NCI-H69 (cell line): ENCODE measurements at regions not wholly inside any gene's neighbourhood (a gene's known extent, or its start where the extent isn't known, plus 50 kb on each side); places are given as distances from the start of the nearest gene placed in this dataset.
A peak's percentile ranks its signal among the peaks of the same experiment; 100 is the strongest.
"Not testable (repeated sequence)": the region's sequence is repeated elsewhere in the genome, so short reads cannot be mapped to it uniquely, and the experiment has no call there.

Experiments
- DNase-seq: peaks from one replicate; lab custom pipeline; 2025; lab: John Stamatoyannopoulos, UW

DNA sequence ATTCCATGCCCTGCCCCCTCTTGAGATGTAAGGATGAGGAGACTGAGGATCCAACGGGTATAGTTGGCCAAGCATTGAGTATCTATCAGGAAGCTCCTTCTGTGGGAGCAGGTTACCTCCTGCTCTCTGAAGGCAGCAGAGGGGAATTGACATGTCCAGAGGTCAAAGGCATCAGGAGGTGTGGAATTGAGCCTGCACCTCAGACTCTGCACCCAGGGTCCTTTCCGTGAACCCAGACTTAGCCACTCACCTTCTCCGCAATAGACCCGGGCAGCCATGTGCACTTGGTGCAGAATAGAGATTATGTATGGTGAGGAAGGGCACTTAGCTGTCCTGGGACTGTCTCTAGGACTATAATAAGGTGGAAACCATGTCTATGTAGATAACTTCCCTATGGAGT is 399.0 kb upstream of the TPM1 start:
- no peak for DNase-seq

DNA sequence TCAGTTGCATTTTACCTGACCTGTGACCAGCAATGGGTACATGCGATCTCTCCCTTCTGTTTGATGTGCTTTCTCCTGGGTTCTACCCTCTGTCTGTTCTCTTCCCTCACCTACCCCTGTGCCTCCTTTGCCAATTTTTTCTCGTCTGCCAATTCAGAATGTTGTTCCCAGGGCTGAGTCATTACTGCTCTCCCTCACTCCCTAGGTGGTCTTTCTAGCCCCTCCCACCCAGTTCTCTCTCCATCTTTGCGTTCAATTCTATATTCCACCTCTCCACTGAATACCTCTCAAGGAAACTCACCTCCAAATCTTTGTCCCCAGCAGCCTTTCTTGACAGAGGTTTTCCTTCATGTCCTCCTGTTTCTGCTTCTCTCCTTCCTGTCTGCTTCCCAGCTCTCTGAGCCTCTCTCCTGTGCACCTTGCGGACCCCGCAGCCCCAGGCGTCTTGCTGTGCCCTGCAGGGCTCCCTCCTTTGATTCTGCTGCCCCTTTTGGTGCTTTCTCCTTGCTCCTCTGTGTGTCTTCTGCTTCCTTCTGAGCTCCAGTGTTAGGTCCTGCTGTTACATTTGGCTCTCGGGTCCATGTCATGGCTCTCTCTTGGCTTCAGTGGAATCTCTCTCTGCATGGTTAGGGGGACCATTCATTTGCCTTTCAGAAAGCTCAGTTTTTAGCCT is 398.2 kb upstream of the TPM1 start:
- DNase-seq = no peak

DNA sequence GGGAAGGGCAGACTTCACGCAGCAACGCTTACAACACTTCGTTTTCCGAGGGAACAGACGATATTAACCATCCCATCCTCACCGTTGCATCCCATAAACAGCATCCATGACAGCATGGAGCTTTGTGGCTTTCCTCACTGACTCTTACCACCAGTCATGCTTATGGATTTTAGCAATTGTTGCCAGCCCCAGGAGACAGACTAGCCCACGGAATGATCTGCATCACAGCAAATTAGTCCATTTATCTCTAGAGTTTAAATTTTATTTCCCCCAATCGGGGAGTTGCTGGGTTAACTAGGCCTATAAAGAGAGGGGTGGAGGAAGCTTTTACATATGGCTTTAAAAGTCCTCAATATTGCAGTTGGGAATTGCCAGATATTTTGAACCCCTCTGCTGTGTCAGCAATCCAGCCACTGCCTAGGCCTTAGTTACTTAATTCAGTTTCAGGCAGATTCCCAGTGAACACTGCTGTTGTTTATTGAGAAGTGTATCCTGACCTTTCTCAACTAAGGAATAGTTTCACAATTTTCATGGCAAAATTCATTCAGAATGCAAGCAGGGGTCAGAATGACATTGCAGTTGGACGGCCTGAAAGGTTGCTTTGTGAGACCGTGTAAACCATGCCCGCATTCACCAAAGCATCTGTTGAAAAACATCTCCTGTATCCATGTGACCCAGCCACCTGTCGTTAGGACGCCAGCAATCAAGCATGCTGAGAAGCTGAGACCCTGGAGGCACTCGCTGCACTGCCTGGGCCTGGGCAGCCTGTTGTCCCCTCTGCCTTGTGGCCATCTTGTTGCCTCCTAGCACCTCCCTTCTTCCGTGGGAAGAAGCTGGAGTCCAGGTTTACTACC is 397.4 kb upstream of the TPM1 start:
- peak; percentile 6 for DNase-seq

DNA sequence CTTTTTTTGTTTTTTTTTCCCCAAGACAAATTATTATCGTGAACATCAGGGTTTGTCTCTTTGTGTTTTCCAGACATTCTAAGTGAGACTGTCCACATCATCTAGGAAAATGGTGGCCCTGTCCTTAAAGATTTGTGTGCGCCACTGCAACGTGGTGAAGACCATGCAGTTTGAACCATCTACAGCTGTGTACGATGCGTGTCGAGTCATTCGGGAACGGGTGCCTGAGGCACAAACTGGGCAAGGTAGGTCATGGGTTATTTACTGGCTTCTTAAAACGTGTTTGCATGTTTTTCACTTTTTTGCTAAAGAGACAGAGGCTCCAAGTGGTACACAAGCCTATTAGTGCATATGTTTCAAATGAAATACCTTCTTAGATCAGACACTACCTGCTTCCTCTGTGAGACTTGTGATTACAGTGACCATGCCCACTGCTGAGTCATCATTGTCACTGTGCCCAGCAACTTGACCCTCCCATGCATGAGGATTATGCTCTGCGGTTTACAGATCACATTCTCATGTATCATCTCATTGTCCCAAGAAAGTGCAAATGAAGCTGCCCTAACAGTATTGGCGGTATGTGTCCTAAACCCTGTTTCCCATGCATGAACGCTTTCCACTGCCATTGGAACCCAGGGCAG is 395.2 kb upstream of the TPM1 start:
- DNase-seq = peak; percentile 23

DNA sequence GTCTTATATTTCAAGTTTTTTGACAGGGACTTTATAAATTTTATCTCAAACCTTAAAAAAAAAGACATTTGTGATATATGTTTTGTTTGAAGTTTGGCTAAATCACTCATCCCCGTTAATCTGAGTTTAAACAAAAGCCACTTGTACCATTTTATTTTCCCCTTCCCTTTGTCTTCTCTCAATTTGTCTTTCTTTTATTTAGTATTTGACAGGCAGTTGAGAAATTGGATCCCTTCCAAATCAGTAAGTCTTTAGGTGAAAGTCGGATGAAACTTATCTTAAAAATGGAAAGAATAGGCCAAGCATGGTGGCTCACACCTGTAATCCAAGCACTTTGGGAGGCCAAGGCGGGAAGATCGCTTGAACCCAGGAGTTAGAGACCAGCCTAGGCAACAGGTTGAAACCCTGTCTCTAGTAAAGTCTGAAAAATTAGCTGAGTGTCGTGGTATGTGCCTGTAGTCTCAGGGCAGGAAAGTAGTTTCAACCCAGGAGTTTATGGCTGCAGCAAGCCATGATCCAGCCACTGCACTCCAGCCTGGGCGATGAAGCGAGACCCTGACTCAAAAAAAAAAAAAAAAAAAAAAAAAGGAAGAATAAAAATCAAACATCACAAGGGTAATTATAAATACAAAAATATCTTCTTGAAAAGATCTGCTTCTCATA is 394.6 kb upstream of the TPM1 start:
- peak; percentile 14 for DNase-seq

DNA sequence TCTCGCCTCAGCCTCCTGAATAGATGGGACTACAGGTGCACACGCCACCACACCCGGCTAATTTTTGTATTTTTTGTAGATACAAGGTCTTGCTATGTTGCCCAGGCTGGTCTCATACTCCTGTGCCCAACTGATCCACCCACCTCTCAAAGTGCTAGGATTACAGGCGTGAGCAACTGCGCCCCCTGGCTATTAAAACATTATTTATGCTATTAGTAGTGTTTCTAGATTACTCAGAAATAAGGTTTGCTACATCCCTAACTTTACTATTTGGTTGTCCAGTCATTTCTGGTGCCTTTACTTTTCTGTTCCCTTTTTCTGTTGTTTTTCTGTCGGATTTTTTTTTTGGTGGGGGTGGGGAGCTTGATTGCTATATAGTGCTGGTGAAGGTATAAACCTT is 393.6 kb upstream of the TPM1 start:
- peak; percentile 52 for DNase-seq

DNA sequence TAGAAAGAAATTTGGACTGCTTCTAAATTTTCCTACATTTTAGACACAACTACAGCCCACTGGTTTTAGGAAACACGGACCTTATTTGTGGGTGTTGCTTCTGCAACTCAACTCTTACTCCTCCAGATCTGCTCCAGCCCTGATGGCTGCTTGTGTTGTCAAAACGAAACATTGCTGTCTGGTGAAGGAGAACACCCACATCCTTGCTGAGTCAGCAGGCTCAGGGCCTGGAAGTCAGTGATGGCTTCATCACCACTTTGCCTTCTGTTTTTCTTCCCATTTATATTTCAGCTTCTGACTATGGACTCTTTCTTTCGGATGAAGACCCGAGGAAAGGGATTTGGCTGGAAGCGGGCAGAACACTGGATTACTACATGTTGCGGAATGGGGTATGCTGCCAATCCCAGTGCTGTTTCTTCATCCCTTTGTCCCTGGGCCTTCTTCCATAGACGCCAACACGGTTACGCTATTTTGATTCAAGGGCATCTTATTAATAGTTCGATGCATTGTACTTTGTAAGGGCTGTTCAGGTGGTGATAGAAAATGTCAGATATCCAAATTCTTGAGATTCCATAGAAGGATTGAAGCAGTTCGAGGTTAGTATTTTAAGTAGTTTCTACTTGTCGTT is 392.6 kb upstream of the TPM1 start:
- no peak for DNase-seq

DNA sequence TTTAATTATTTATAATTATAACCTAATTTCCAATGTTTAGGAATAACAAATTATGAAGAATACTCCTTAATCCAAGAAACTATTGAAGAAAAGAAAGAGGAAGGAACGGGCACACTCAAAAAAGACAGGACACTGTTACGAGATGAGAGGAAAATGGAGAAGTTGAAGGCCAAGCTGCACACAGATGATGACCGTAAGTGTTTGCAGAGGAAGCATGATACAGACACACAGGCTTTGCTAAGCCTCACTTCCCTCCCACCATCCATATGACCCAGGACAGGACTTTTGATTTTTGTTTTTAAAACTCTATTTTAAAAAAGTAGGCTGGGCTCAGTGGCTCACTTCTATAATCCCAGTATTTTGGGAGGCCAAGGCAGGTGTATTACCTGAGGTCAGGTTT is 389.4 kb upstream of the TPM1 start:
- DNase-seq = no peak

DNA sequence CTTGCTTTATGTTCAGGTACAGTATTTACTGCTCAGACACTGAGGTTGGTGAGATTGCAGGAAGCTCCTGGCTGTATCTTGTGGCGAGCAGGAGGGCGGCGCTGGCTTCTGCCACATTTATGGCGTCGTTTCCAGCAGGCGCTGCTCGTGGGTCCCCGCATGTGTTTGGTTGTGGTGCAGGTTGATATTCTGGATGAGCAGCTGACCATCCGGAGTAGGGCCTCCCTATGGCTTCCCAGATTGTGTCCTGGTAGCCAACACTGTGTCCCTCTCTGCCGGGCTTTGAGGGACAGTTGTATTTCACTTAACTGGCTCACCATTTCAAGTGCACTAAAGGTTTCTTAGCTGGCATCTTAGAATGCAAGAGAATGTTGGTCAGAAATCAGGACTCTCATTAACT is 386.5 kb upstream of the TPM1 start:
- no peak for DNase-seq

DNA sequence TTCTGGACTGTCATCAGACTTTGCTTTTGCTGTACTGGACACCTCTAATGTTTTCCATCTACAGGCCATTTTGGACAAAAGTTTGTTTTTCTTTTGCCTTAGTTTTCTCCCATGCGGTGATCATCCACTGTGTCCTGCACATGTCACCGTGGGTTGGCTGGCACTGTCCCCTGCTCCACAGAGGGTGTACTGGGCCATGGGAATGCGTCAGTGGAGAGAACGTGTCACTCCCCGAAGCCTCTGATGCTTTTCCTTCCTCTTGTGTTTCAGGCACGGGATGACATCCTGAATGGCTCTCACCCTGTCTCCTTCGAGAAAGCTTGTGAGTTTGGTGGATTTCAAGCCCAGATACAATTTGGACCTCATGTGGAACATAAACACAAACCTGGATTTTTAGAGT is 385.0 kb upstream of the TPM1 start:
- DNase-seq = not testable (repeated sequence)

DNA sequence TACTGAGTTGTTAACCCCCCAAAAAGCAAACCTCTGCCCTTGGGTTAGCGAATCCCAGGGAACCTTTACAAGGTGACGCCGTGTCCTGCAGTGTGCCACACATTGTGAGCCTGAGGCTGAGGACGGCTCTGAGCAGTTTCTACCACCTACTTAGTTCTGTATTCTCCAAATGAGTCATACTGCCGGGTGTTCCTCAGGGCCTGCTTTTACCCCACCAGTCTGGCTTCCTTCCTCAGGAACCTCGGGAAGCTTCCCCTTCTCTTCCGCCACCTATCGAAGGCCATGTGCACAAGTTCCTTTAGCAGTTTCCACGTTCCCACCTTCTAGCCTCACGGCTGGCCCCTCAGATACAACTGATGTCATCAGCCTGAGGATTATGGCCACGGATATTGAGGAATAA is 384.0 kb upstream of the TPM1 start:
- DNase-seq = no peak

DNA sequence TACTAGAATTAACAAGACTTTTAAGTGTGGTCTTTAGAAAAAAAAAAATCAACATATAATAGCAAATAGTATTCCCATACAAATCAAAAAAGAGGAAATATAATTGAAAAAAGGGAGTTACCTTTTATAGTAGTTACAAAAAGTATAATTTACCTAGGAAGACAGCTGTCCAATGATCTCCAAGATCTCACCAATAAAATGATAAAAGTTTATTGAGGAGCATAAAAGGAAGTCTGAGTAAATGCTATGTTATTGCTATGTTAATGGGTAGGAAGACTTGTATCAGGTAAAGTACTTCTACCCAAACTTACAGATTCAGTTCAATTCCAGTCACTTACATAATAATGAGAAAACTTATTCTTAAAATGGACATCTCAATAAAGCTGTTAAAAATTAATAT is 379.0 kb upstream of the TPM1 start:
- no peak for DNase-seq

DNA sequence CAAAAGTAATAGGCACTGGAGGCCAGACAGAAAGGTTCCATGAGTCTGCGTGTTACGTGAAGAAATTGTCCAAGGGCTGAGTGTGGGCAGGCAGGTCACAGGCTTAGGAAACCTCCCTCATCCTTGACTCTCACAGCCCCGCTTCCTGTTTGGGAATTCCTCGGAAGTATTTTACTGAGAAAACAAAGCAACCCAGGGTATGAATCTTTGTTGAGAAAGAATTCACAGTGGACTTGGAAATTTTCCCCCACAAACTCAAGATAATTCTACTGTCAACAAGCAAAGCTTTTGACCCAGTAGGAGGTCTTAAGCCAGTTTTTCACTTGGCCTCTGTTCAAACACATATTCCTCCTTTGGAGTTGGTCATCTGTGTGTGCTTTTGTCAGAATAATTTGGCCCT is 377.1 kb upstream of the TPM1 start:
- DNase-seq = no peak

DNA sequence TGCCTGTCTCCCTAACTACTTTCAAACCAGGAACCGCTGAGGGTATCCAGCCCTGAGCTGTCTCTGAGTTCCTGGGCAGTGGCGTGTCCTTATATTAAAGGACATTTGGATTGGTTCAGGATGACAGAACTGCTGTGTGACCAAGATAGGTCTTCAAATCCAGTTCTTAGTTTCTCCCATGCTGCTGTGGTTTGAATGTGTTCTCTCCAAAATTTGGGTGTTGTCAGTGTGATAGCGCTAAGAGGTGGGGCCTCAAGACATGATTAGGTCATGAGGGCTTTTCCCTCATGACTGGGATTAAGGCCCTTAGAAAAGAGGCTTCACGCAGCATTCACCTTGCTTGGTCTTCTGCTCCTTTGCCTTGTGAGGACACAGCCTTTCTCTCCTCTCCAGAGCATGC is 376.5 kb upstream of the TPM1 start:
- no peak for DNase-seq

DNA sequence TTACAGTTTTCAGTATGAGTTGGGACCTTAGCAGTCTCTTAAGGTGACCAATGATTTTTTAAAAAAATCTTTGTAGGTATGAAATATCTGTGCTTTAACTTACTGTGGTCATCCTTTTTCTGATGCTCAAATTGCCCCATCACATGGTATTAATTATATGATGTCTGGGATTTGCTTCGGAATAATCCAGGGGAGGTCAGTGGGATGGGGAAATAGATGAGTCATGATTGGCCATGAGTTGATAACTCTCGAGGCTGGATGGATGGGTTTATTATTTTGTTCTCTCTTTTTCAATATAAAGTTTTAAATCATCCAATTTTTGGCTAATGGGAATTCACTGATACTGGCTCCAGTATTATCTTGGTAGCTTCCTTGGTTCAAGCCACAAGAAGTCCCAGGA is 370.3 kb upstream of the TPM1 start:
- DNase-seq = no peak

DNA sequence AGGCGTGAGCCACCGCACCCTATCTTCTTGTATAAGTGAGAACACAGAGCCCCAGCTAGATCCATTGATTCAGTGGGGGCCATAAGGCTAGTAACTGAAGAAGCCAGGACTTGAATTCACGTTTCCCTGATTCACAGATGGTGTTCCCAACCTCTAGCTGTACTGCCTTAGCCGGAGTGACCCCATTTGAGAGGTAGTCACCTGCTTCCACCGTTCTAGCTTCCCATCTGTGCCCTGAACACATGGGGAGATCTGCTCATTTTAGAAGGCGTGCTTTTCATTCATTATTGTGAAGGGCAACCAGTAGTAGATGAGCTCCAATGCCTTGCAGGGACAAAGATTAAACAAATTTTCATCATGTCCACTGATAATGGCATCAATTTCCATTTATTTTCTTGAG is 365.7 kb upstream of the TPM1 start:
- no peak for DNase-seq

DNA sequence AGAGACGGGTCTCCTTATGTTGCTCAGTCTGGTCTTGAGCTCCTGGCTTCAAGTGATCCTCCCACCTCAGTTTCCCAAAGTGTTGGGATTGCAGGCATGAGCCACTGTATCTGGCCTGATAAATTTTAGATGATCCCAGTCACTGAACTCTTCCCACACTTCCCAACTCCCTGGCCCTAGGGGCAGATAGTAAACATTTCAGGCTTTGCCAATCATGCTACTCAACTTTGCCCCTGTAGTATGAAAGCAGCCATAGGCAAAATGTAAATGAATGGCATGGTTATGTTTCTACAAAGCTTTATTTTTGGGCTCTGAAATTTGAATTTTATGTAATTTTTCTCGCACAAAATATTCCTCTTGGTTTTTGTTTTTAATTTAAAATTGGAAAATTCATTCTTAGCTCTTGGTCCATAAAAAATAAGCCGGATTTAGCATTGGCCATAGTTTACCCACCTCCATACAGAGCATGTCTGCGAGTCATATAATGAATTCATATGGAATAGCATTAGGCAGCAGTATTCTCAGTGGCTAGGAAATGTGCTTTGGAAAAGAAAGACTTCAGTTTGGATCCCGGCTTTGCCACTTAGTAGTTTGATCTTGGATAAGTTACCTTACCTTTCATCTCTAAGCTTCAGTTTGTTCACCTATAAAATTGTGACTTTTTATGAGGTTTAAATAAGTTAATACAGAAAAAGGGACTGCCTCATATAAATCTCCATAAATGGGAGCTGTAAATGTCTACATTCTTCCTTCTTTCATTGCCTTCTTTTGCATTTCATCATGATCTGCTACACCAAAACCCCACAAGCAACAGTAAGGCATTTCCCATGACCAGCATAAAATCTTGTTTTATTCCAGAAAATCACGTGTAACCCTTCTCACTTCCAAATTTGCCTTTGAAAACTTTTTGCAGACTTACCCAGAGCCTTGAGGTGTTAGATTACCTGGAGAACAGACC is 360.3 kb upstream of the TPM1 start:
- no peak for DNase-seq

DNA sequence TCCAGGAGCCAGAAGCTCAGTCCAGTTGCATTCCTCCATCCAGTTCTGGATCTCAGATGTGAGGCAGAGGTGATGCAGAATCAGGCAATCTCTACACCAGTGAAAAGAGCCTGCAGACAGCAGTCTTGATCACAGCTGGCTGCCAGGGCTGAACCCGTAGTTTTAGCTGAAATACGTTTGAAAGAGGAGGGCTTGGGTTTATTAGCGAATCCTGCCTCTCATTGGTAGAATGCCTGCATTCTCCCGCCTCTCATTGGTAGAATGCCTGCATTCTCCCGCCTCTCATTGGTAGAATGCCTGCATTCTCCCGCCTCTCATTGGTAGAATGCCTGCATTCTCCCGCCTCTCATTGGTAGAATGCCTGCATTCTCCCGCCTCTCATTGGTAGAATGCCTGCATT is 359.4 kb upstream of the TPM1 start:
- DNase-seq = not testable (repeated sequence)

DNA sequence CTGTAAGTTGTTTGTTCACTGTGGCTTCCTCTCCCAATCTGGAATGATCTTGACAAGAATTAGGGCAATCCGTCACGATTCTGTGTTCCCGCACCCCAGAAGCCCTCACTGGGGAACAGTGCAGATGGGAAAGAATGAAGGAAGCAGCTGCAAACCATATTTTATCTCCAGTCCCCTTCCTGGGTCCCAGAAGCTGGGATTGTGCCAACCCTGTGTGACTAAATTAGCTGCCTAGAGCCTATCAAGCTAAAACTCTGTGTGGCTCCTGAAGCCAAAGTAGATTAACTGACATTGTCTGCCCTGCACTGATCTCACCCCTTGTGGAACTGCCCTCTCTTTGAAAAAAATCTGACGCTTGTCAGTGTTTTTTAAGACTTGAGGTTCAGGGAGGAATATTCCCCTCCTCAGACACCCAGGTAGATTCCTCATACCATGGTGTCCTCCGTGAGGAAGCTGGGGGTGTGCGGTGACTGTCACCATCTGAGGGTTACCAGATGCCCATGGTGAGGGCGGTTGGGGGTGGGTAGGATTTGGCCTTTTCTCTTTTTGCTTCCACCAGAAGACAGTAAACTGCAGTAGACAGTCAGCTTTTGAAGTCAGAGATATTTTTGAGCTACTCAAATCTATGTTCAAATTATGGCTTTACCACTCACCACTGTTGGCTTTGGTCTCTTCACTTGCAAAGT is 358.3 kb upstream of the TPM1 start:
- DNase-seq = no peak

DNA sequence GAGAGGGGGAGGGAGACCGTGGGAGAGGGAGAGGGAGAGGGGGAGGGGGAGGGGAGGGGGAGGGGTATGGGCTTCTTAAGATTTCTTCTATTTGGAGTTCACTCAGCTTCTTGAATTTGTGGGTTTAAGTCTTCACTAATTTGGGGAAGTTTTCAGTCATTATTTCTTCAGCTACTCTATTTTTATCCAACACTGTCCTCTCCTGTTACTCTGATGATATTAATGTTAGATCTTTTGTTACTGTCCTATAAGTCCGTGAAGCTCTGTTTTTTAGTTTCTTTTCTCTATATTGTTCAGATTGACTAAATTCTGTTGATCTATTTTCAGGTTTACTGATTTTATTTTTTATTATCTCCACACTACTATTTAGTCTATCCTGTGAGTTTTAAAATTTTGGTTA is 351.5 kb upstream of the TPM1 start:
- no peak for DNase-seq
